ENCODE measurements at regions not wholly inside any gene's neighbourhood (a gene's known extent, or its start where the extent isn't known, plus 50 kb on each side); places are given as distances from the start of the nearest gene placed in this dataset.
A peak's percentile ranks its signal among the peaks of the same experiment; 100 is the strongest.

GRCh38 chr21:15444118-15444960, 285.4 kb upstream of the USP25 start (continued):
- TF ChIP-seq FLYWCH1 (CRISPR knock-in tag; IDR thresholded peaks at IDR 0.05) (no peak), PHF8 (CRISPR knock-in tag; IDR thresholded peaks at IDR 0.05) (0 out of 2 replicates have a peak, but pooled peaks have one; percentile 26), ZNF12 (CRISPR knock-in tag; IDR thresholded peaks at IDR 0.05) (no peak), ZNF280D (CRISPR knock-in tag; IDR thresholded peaks at IDR 0.05) (no peak), IRF9 (CRISPR knock-in tag; IDR thresholded peaks at IDR 0.05; ENCODE audit: borderline replicate concordance) (no peak), SAP130 (CRISPR knock-in tag; IDR thresholded peaks at IDR 0.05; ENCODE audit: low read depth) (peak; percentile 82), SUZ12 (IDR thresholded peaks at IDR 0.05; ENCODE audit: low read depth, low read length) (no peak), ZNF160 (CRISPR knock-in tag; IDR thresholded peaks at IDR 0.05) (no peak), ZNF616 (CRISPR knock-in tag; IDR thresholded peaks at IDR 0.05; ENCODE audit: low read depth) (no peak), ZBTB10 (CRISPR knock-in tag; IDR thresholded peaks at IDR 0.05; ENCODE audit: borderline replicate concordance) (no peak), MTERF4 (CRISPR knock-in tag; IDR thresholded peaks at IDR 0.05) (no peak), ZNF678 (CRISPR knock-in tag; IDR thresholded peaks at IDR 0.05) (no peak), ZNF263 (CRISPR knock-in tag; IDR thresholded peaks at IDR 0.05) (peak; percentile 68), ZNF747 (CRISPR knock-in tag; IDR thresholded peaks at IDR 0.05; ENCODE audit: borderline replicate concordance) (peak; percentile 36; the same call in 1 of the 2 replicates), SKIL (CRISPR knock-in tag; IDR thresholded peaks at IDR 0.05; ENCODE audit: borderline replicate concordance) (no peak), ZFP1 (CRISPR knock-in tag; IDR thresholded peaks at IDR 0.05) (0 out of 2 replicates have a peak, but pooled peaks have one; percentile 47), GATA4 (IDR thresholded peaks at IDR 0.05; ENCODE audit: borderline replicate concordance, low read depth) (peak; percentile 71; the same call in 1 of the 2 replicates), ATRX (CRISPR knock-in tag; IDR thresholded peaks at IDR 0.05; ENCODE audit: borderline replicate concordance) (no peak), ZBTB21 (CRISPR knock-in tag; IDR thresholded peaks at IDR 0.05) (no peak), KMT2B (CRISPR knock-in tag; IDR thresholded peaks at IDR 0.05) (no peak; the same call in 1 of the 2 replicates)
